22Rv1 (cell line): ENCODE measurements at regions not wholly inside any gene's neighbourhood (a gene's known extent, or its start where the extent isn't known, plus 50 kb on each side); places are given as distances from the start of the nearest gene placed in this dataset.

Experiments
- CTCF ChIP-seq: fragments of 450-650 bp; IDR thresholded peaks from 2 replicates; pipeline ENCODE4 v1.5.1; 2017; ENCODE audit warnings: mild to moderate bottlenecking
- ZFX ChIP-seq: fragments of 450-650 bp; IDR thresholded peaks from 2 replicates; pipeline ENCODE4 v1.6.1; 2017; ENCODE audit warnings: antibody characterized with exemption, borderline replicate concordance

GRCh38 chr4:188554413-188554812 is 415.2 kb downstream of the TRIML1 start:
- TF ChIP-seq CTCF (no peak), ZFX (no peak)
